Activated B cell treated with CpG ODN at 0.5 μM for 24 hours (primary cell): ENCODE measurements at regions not wholly inside any gene's neighbourhood (a gene's known extent, or its start where the extent isn't known, plus 50 kb on each side); places are given as distances from the start of the nearest gene placed in this dataset.

Experiments
- ATAC-seq: fragments of 200-7000 bp; cut with Tn5 transposase; one replicate; pipeline ENCODE4 v1.10.0; 2021; ENCODE audit warnings: low read depth, mild to moderate bottlenecking, moderate library complexity
- CTCF ChIA-PET: fragments of 350-600 bp; sonication (Branson Sonifier 250); formaldehyde crosslinking; loops from one replicate; lab custom pipeline; 2021; ENCODE audit warnings: antibody characterized with exemption; lab: Charles Lee
- POLR2A ChIA-PET: fragments of 350-600 bp; sonication (Branson Sonifier 250); formaldehyde crosslinking; loops from one replicate; lab custom pipeline; 2021; ENCODE audit warnings: antibody characterized with exemption; lab: Charles Lee
- DNase-seq: peaks from one replicate; pipeline ENCODE4 v3.0.0; 2022
- H3K27ac Mint-ChIP-seq: one replicate; pipeline ENCODE4 v1.8.0; 2020; ENCODE audit warnings: mixed read lengths
- H3K27me3 Mint-ChIP-seq: one replicate; pipeline ENCODE4 v1.8.0; 2021; ENCODE audit warnings: mixed read lengths
- H3K36me3 Mint-ChIP-seq: one replicate; pipeline ENCODE4 v1.8.0; 2021; ENCODE audit warnings: low read depth, mixed read lengths
- H3K4me1 Mint-ChIP-seq: one replicate; pipeline ENCODE4 v1.8.0; 2021; ENCODE audit warnings: mixed read lengths
- H3K4me3 Mint-ChIP-seq: one replicate; pipeline ENCODE4 v1.8.0; 2020; ENCODE audit warnings: mild to moderate bottlenecking, mixed read lengths
- H3K9me3 Mint-ChIP-seq: one replicate; pipeline ENCODE4 v1.8.0; 2020; ENCODE audit warnings: mixed read lengths
- intact Hi-C: fragments of 100-400 bp; cut with micrococcal nuclease; formaldehyde crosslinking; loops from one replicate; pipeline ENCODE4 v1.15.1; 2024
- TF ChIP-seq, protein P1 (sequence below): fragments of 200-600 bp; IDR thresholded peaks from one replicate; pipeline ENCODE4 v1.8.0; 2022; ENCODE audit warnings: antibody characterized with exemption, mild to moderate bottlenecking

- ATAC-seq = no peak
- Mint-ChIP-seq H3K4me3 (no peak overlapping the region), H3K27me3 (no peaks in the 10 kb centered on the region), H3K4me1 (no peaks in the 10 kb centered on the region), H3K27ac (no peak overlapping the region), H3K9me3 (peaks cover 2% of the 10 kb centered on the region), H3K36me3 (no peaks in the 10 kb centered on the region)
- ChIA-PET POLR2A (no interaction called here), CTCF (no interaction called here)
- intact Hi-C loops = no loop called here
- DNase-seq = no peak
- TF ChIP-seq, protein P1, sequence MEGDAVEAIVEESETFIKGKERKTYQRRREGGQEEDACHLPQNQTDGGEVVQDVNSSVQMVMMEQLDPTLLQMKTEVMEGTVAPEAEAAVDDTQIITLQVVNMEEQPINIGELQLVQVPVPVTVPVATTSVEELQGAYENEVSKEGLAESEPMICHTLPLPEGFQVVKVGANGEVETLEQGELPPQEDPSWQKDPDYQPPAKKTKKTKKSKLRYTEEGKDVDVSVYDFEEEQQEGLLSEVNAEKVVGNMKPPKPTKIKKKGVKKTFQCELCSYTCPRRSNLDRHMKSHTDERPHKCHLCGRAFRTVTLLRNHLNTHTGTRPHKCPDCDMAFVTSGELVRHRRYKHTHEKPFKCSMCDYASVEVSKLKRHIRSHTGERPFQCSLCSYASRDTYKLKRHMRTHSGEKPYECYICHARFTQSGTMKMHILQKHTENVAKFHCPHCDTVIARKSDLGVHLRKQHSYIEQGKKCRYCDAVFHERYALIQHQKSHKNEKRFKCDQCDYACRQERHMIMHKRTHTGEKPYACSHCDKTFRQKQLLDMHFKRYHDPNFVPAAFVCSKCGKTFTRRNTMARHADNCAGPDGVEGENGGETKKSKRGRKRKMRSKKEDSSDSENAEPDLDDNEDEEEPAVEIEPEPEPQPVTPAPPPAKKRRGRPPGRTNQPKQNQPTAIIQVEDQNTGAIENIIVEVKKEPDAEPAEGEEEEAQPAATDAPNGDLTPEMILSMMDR = no peak
Observed at GRCh38 chr12:91926848-91927247, 218.8 kb downstream of the BTG1 start.

DNA sequence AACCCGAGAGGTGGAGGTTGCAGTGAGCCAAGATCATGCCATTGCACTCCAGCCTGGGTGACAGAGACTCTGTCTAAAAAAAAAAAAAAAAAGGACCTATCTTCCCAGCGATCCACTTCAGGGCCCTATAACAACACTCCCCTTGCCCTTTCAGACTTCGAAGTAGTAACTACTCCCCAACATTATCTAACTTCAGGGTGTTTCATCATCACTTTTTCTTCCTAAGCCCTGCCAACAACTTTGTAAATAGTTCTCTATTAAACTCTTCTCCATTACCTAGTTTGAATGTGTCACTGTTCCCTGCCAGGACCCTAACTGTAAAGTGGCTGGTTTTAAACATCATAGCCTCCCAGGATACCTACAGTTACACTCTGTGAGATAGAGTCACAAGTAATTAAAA, 220.8 kb downstream of the BTG1 start:
- Mint-ChIP-seq H3K27ac (no peak overlapping the region), H3K36me3 (no peaks in the 10 kb centered on the region), H3K27me3 (no peaks in the 10 kb centered on the region), H3K9me3 (peaks cover 2% of the 10 kb centered on the region), H3K4me1 (no peaks in the 10 kb centered on the region), H3K4me3 (no peak overlapping the region)
- ChIA-PET POLR2A (no interaction called here), CTCF (no interaction called here)
- ATAC-seq = no peak
- no peak for DNase-seq
- TF ChIP-seq, protein P1 = no peak
- intact Hi-C loops = no loop called here

- Mint-ChIP-seq H3K4me1 (no peaks in the 10 kb centered on the region), H3K9me3 (peaks cover 2% of the 10 kb centered on the region), H3K27ac (no peak overlapping the region), H3K4me3 (no peak overlapping the region), H3K36me3 (no peaks in the 10 kb centered on the region), H3K27me3 (no peaks in the 10 kb centered on the region)
- ChIA-PET CTCF (no interaction called here), POLR2A (no interaction called here)
- DNase-seq = no peak
- no peak for ATAC-seq
- TF ChIP-seq, protein P1 = no peak
- intact Hi-C loops = no loop called here
Observed at GRCh38 chr12:91923864-91924263, 221.8 kb downstream of the BTG1 start.

GRCh38 chr12:91922674-91923073, 223.0 kb downstream of the BTG1 start:
- ChIA-PET POLR2A (no interaction called here), CTCF (no interaction called here)
- no peak overlapping the region for H3K27ac Mint-ChIP-seq
- H3K4me3 Mint-ChIP-seq = no peak overlapping the region
- no peaks in the 10 kb centered on the region for H3K27me3 Mint-ChIP-seq
- no peak for ATAC-seq
- H3K36me3 Mint-ChIP-seq = no peaks in the 10 kb centered on the region
- H3K4me1 Mint-ChIP-seq = no peaks in the 10 kb centered on the region
- DNase-seq = no peak
- no peaks in the 10 kb centered on the region for H3K9me3 Mint-ChIP-seq
- intact Hi-C loops = no loop called here
- TF ChIP-seq, protein P1 = no peak

DNA sequence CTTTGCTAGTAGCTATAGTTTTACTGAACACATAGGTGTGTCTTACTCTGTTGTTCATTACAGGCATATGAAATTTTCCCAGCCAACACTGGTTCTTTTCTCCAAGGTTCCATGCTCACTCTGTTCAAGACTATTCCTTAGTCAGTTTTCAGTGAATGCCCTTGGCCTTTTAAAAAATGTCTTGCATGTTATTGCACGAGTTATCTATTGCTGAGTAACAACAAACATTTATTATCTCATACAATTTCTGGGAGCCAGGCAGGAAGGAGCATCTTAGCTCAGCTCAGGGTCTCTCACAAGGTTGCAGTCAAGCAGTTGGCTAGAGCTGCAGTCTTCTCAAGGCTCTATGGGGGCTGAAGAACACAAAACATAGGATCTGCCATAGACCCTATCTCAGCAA, 223.5 kb downstream of the BTG1 start:
- ATAC-seq = no peak
- H3K36me3 Mint-ChIP-seq = no peaks in the 10 kb centered on the region
- H3K4me3 Mint-ChIP-seq = no peak overlapping the region
- CTCF ChIA-PET = no interaction called here
- no peaks in the 10 kb centered on the region for H3K27me3 Mint-ChIP-seq
- TF ChIP-seq, protein P1 = no peak
- H3K4me1 Mint-ChIP-seq = no peaks in the 10 kb centered on the region
- POLR2A ChIA-PET = no interaction called here
- intact Hi-C loops = no loop called here
- no peak for DNase-seq
- H3K27ac Mint-ChIP-seq = no peak overlapping the region
- no peaks in the 10 kb centered on the region for H3K9me3 Mint-ChIP-seq
